Stimulated activated effector memory CD8-positive, alpha-beta T cell treated with anti-CD3 and anti-CD28 coated beads, Interleukin-12 subunit alpha, Interleukin-12 subunit beta, amount 100 ng/mL, for 72 hours (primary cell): ENCODE measurements at regions not wholly inside any gene's neighbourhood (a gene's known extent, or its start where the extent isn't known, plus 50 kb on each side); places are given as distances from the start of the nearest gene placed in this dataset.
A peak's percentile ranks its signal among the peaks of the same experiment; 100 is the strongest.
"Not testable (repeated sequence)": the region's sequence is repeated elsewhere in the genome, so short reads cannot be mapped to it uniquely, and the experiment has no call there.

Experiments
- ATAC-seq: fragments of 150-1000 bp; cut with Tn5 transposase; 2 replicates; pipeline ENCODE4 v1.10.0; 2021
- DNase-seq, 2 donors: peaks; one replicate each; pipeline ENCODE4 v3.0.0; 2021 to 2022; ENCODE audit warnings: low spot score in 2 of 2
- H3K27ac Mint-ChIP-seq: one replicate; pipeline ENCODE4 v1.8.0; 2022; ENCODE audit warnings: mild to moderate bottlenecking, mixed read lengths
- H3K36me3 Mint-ChIP-seq: one replicate; pipeline ENCODE4 v1.8.0; 2022; ENCODE audit warnings: mild to moderate bottlenecking, mixed read lengths
- H3K4me1 Mint-ChIP-seq: one replicate; pipeline ENCODE4 v1.8.0; 2022; ENCODE audit warnings: mixed read lengths
- H3K4me3 Mint-ChIP-seq: one replicate; pipeline ENCODE4 v1.8.0; 2022; ENCODE audit warnings: mild to moderate bottlenecking, mixed read lengths
- H3K9me3 Mint-ChIP-seq: one replicate; pipeline ENCODE4 v1.8.0; 2022; ENCODE audit warnings: mixed read lengths

GRCh38 chr13:40355126-40355724 is 311.2 kb downstream of the FOXO1 start:
- DNase-seq: no peak
- Mint-ChIP-seq H3K27ac (no peak overlapping the region), H3K4me1 (peaks cover 7% of the 10 kb centered on the region)

GRCh38 chr13:40356011-40356410 is 310.4 kb downstream of the FOXO1 start:
- Mint-ChIP-seq H3K4me3 (no peak overlapping the region), H3K4me1 (peaks cover 7% of the 10 kb centered on the region), H3K9me3 (no peaks in the 10 kb centered on the region), H3K27ac (no peak overlapping the region), H3K36me3 (no peaks in the 10 kb centered on the region)
- DNase-seq: no peak
- no peak for ATAC-seq

More at GRCh38 chr13:40355126-40355724, 311.2 kb downstream of the FOXO1 start:
- Mint-ChIP-seq H3K9me3 (no peaks in the 10 kb centered on the region), H3K36me3 (no peaks in the 10 kb centered on the region), H3K4me3 (no peak overlapping the region)
- no peak for ATAC-seq

GRCh38 chr13:40356458-40356857 is 310.0 kb downstream of the FOXO1 start:
- not testable (repeated sequence) for ATAC-seq, H3K9me3 Mint-ChIP-seq, H3K36me3 Mint-ChIP-seq, H3K4me1 Mint-ChIP-seq, H3K4me3 Mint-ChIP-seq, DNase-seq, H3K27ac Mint-ChIP-seq

GRCh38 chr13:40362502-40362901 is 303.9 kb downstream of the FOXO1 start:
- DNase-seq (no peak), ATAC-seq (no peak)
- no peaks in the 10 kb centered on the region for H3K36me3 Mint-ChIP-seq
- no peak overlapping the region for H3K4me3 Mint-ChIP-seq
- no peaks in the 10 kb centered on the region for H3K9me3 Mint-ChIP-seq
- no peak overlapping the region for H3K27ac Mint-ChIP-seq
- H3K4me1 Mint-ChIP-seq: no peaks in the 10 kb centered on the region

- Mint-ChIP-seq H3K4me1 (no peaks in the 10 kb centered on the region), H3K9me3 (no peaks in the 10 kb centered on the region), H3K27ac (no peak overlapping the region), H3K36me3 (no peaks in the 10 kb centered on the region), H3K4me3 (no peak overlapping the region)
- no peak for DNase-seq
- ATAC-seq: no peak
Observed at GRCh38 chr13:40363653-40364052, 302.8 kb downstream of the FOXO1 start.

- ATAC-seq (no peak), DNase-seq (no peak)
- no peaks in the 10 kb centered on the region for H3K36me3 Mint-ChIP-seq
- no peak overlapping the region for H3K4me3 Mint-ChIP-seq
- H3K4me1 Mint-ChIP-seq: no peaks in the 10 kb centered on the region
- no peaks in the 10 kb centered on the region for H3K9me3 Mint-ChIP-seq
- H3K27ac Mint-ChIP-seq: no peak overlapping the region
Observed at GRCh38 chr13:40366119-40366518, 300.3 kb downstream of the FOXO1 start.

GRCh38 chr13:40368127-40368891 is 298.1 kb downstream of the FOXO1 start:
- H3K27ac Mint-ChIP-seq: no peak overlapping the region
- ATAC-seq (no peak), DNase-seq (no peak)
- no peak overlapping the region for H3K4me3 Mint-ChIP-seq
- peaks cover 7% of the 10 kb centered on the region for H3K4me1 Mint-ChIP-seq
- H3K9me3 Mint-ChIP-seq: no peaks in the 10 kb centered on the region
- no peaks in the 10 kb centered on the region for H3K36me3 Mint-ChIP-seq

GRCh38 chr13:40370661-40371060 is 295.8 kb downstream of the FOXO1 start:
- Mint-ChIP-seq H3K9me3 (peaks cover 5% of the 10 kb centered on the region), H3K4me1 (peaks cover 17% of the 10 kb centered on the region), H3K36me3 (no peaks in the 10 kb centered on the region), H3K4me3 (no peak overlapping the region), H3K27ac (no peak overlapping the region)
- no peak for DNase-seq
- no peak for ATAC-seq

- Mint-ChIP-seq H3K4me3 (no peak overlapping the region), H3K36me3 (no peaks in the 10 kb centered on the region), H3K9me3 (peaks cover 5% of the 10 kb centered on the region), H3K27ac (no peak overlapping the region), H3K4me1 (peaks cover 17% of the 10 kb centered on the region)
- DNase-seq (no peak), ATAC-seq (no peak)
Observed at GRCh38 chr13:40371531-40372125, 294.8 kb downstream of the FOXO1 start.

GRCh38 chr13:40373608-40374007 is 292.8 kb downstream of the FOXO1 start:
- peaks cover 31% of the 10 kb centered on the region for H3K4me1 Mint-ChIP-seq
- H3K4me3 Mint-ChIP-seq, H3K9me3 Mint-ChIP-seq, H3K36me3 Mint-ChIP-seq: not testable (repeated sequence)
- peak overlapping the region; percentile 62 for H3K27ac Mint-ChIP-seq
- DNase-seq (peak in 1 of 2 donors; percentile 47), ATAC-seq (peak; percentile 65)

- H3K36me3 Mint-ChIP-seq: no peaks in the 10 kb centered on the region
- ATAC-seq: no peak
- H3K9me3 Mint-ChIP-seq: peaks cover 5% of the 10 kb centered on the region
- peaks cover 31% of the 10 kb centered on the region for H3K4me1 Mint-ChIP-seq
- H3K4me3 Mint-ChIP-seq: no peak overlapping the region
- peak in 1 of 2 donors; percentile 43 for DNase-seq
- no peak overlapping the region for H3K27ac Mint-ChIP-seq
Observed at GRCh38 chr13:40375489-40376171, 290.8 kb downstream of the FOXO1 start.

- H3K4me1 Mint-ChIP-seq: peaks cover 31% of the 10 kb centered on the region
- H3K4me3 Mint-ChIP-seq: no peak overlapping the region
- DNase-seq: peak in 1 of 2 donors; percentile 35
- no peak for ATAC-seq
- peaks cover 5% of the 10 kb centered on the region for H3K9me3 Mint-ChIP-seq
- H3K36me3 Mint-ChIP-seq: no peaks in the 10 kb centered on the region
- no peak overlapping the region for H3K27ac Mint-ChIP-seq
Observed at GRCh38 chr13:40376296-40376849, 290.1 kb downstream of the FOXO1 start.

- H3K27ac Mint-ChIP-seq: no peak overlapping the region
- H3K36me3 Mint-ChIP-seq: no peaks in the 10 kb centered on the region
- H3K4me1 Mint-ChIP-seq: peaks cover 34% of the 10 kb centered on the region
- H3K4me3 Mint-ChIP-seq: no peak overlapping the region
- peaks cover 5% of the 10 kb centered on the region for H3K9me3 Mint-ChIP-seq
- DNase-seq (peak in 1 of 2 donors; percentile 42), ATAC-seq (no peak)
Observed at GRCh38 chr13:40376867-40377535, 289.4 kb downstream of the FOXO1 start.

- Mint-ChIP-seq H3K27ac (no peak overlapping the region), H3K4me3 (no peak overlapping the region), H3K36me3 (no peaks in the 10 kb centered on the region), H3K4me1 (peaks cover 35% of the 10 kb centered on the region), H3K9me3 (peaks cover 5% of the 10 kb centered on the region)
- ATAC-seq: peak; percentile 96
- peak in 1 of 2 donors; percentile 50 for DNase-seq
Observed at GRCh38 chr13:40377783-40378182, 288.7 kb downstream of the FOXO1 start.

- ATAC-seq: no peak
- peaks cover 23% of the 10 kb centered on the region for H3K4me1 Mint-ChIP-seq
- H3K27ac Mint-ChIP-seq: no peak overlapping the region
- no peak for DNase-seq
- no peaks in the 10 kb centered on the region for H3K36me3 Mint-ChIP-seq
- no peak overlapping the region for H3K4me3 Mint-ChIP-seq
- H3K9me3 Mint-ChIP-seq: no peaks in the 10 kb centered on the region
Observed at GRCh38 chr13:40379196-40379595, 287.2 kb downstream of the FOXO1 start.
